ENCODE measurements at regions not wholly inside any gene's neighbourhood (a gene's known extent, or its start where the extent isn't known, plus 50 kb on each side); places are given as distances from the start of the nearest gene placed in this dataset.

- 8% methylated on average over 1 of the region's 1 CpG for WGBS (ENCODE audit: low lambda C conversion rate)
- Histone ChIP-seq H3K4me3 (ENCODE audit: low read depth in 2 of 2, low read length in 1 of 2) (no peak overlapping the region), H3K79me2 (ENCODE audit: insufficient read depth) (no peaks in the 10 kb centered on the region), H2AFZ (ENCODE audit: low read depth) (no peak overlapping the region), H3K27ac (ENCODE audit: low read depth in 2 of 2, low read length in 1 of 2) (no peak overlapping the region), H3K9me2 (no peaks in the 10 kb centered on the region), H3K9me3 (no peaks in the 10 kb centered on the region), H3K9ac (no peak overlapping the region), H3K4me2 (no peak overlapping the region), H3K4me1 (ENCODE audit: control insufficient read depth in 1 of 2, insufficient read depth in 2 of 2, low read depth in 1 of 2, low read length in 1 of 2) (no peaks in the 10 kb centered on the region), H3K27me3 (ENCODE audit: insufficient read depth) (no peaks in the 10 kb centered on the region), H4K20me1 (ENCODE audit: insufficient read depth) (no peaks in the 10 kb centered on the region), H3F3A (replicated peaks; ENCODE audit: insufficient read depth) (no peaks in the 10 kb centered on the region), H3K36me3 (replicated peaks in 1 of 2; ENCODE audit: control insufficient read depth in 1 of 2, insufficient read depth in 2 of 2, low read length in 1 of 2) (no peaks in the 10 kb centered on the region)
- no peak for DNase-seq
- TF ChIP-seq REST (IDR thresholded peaks at IDR 0.05; ENCODE audit: low read depth, low read length) (no peak), EP300 (IDR thresholded peaks at IDR 0.05; ENCODE audit: borderline replicate concordance in 1 of 2, low read depth in 1 of 2, low read length in 1 of 2) (no peak), GABPA (IDR thresholded peaks at IDR 0.05; ENCODE audit: low read depth) (no peak), TAF1 (IDR thresholded peaks at IDR 0.05; ENCODE audit: borderline replicate concordance, low read depth, low read length) (no peak), SIN3A (IDR thresholded peaks at IDR 0.05; ENCODE audit: borderline replicate concordance, low read depth, low read length) (no peak), RFX5 (IDR thresholded peaks at IDR 0.05; ENCODE audit: low read length) (no peak), TCF12 (IDR thresholded peaks at IDR 0.05) (no peak), YY1 (IDR thresholded peaks at IDR 0.05; ENCODE audit: low read depth) (no peak)
- TF ChIP-seq, protein P1, sequence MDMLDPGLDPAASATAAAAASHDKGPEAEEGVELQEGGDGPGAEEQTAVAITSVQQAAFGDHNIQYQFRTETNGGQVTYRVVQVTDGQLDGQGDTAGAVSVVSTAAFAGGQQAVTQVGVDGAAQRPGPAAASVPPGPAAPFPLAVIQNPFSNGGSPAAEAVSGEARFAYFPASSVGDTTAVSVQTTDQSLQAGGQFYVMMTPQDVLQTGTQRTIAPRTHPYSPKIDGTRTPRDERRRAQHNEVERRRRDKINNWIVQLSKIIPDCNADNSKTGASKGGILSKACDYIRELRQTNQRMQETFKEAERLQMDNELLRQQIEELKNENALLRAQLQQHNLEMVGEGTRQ (IDR thresholded peaks at IDR 0.05; ENCODE audit: borderline replicate concordance, low read depth, low read length), result no peak
- ChIA-PET CTCF (no interaction called here), POLR2A (no interaction called here)
These were observed 105.8 kb downstream of the TBX22 start for GRCh38 chrX:80120335-80120734.

DNA sequence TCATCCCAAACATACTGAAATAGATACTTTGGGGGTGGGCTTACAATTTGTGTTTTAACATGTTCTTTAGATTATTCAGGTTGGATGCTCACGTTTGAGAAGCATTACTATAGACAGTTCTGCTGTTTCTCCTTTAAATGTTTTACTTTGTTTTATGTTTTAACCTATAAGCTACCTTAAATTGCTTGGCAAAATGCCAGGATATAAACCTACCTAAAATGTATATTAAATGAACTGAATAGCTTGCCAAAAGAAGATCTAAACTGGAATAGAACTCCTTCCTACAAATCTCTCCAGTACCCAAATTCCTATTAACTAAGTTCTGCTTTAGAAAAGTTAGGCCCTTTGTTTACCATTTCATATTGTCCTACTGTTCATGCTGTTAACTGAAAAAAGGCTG, 124.4 kb downstream of the TBX22 start:
- Histone ChIP-seq H3K4me1 (ENCODE audit: control insufficient read depth in 1 of 2, insufficient read depth in 2 of 2, low read depth in 1 of 2, low read length in 1 of 2) (no peaks in the 10 kb centered on the region), H3K9ac (no peak overlapping the region), H3K4me2 (no peak overlapping the region), H2AFZ (ENCODE audit: low read depth) (no peak overlapping the region), H3K27me3 (ENCODE audit: insufficient read depth) (no peaks in the 10 kb centered on the region), H3K9me2 (no peaks in the 10 kb centered on the region), H3K36me3 (replicated peaks in 1 of 2; ENCODE audit: control insufficient read depth in 1 of 2, insufficient read depth in 2 of 2, low read length in 1 of 2) (no peaks in the 10 kb centered on the region), H4K20me1 (ENCODE audit: insufficient read depth) (no peaks in the 10 kb centered on the region), H3K27ac (ENCODE audit: low read depth in 2 of 2, low read length in 1 of 2) (no peak overlapping the region), H3K9me3 (no peaks in the 10 kb centered on the region), H3K79me2 (ENCODE audit: insufficient read depth) (no peaks in the 10 kb centered on the region), H3F3A (replicated peaks; ENCODE audit: insufficient read depth) (no peaks in the 10 kb centered on the region), H3K4me3 (ENCODE audit: low read depth in 2 of 2, low read length in 1 of 2) (no peak overlapping the region)
- ChIA-PET POLR2A (no interaction called here), CTCF (no interaction called here)
- 6% methylated on average over 1 of the region's 1 CpG for WGBS (ENCODE audit: low lambda C conversion rate)
- no peak for DNase-seq
- TF ChIP-seq GABPA (IDR thresholded peaks at IDR 0.05; ENCODE audit: low read depth) (no peak), TEAD4 (IDR thresholded peaks at IDR 0.05; ENCODE audit: borderline replicate concordance, insufficient read depth) (no peak), FOSL2 (IDR thresholded peaks at IDR 0.05; ENCODE audit: borderline replicate concordance, low read depth) (no peak), TAF1 (IDR thresholded peaks at IDR 0.05; ENCODE audit: borderline replicate concordance, low read depth, low read length) (no peak), TCF12 (IDR thresholded peaks at IDR 0.05) (no peak), ELF1 (IDR thresholded peaks at IDR 0.05) (no peak), JUND (IDR thresholded peaks at IDR 0.05) (no peak), YY1 (IDR thresholded peaks at IDR 0.05; ENCODE audit: low read depth) (no peak), FOXJ3 (CRISPR knock-in tag; IDR thresholded peaks at IDR 0.05) (no peak), FOXM1 (IDR thresholded peaks at IDR 0.05; ENCODE audit: low read depth) (no peak), RAD21 (IDR thresholded peaks at IDR 0.05; ENCODE audit: low read length) (no peak), GATA2 (CRISPR knock-in tag; IDR thresholded peaks at IDR 0.05) (no peak), NRF1 (IDR thresholded peaks at IDR 0.05; ENCODE audit: low read depth, low read length) (no peak)
- TF ChIP-seq, protein P2, sequence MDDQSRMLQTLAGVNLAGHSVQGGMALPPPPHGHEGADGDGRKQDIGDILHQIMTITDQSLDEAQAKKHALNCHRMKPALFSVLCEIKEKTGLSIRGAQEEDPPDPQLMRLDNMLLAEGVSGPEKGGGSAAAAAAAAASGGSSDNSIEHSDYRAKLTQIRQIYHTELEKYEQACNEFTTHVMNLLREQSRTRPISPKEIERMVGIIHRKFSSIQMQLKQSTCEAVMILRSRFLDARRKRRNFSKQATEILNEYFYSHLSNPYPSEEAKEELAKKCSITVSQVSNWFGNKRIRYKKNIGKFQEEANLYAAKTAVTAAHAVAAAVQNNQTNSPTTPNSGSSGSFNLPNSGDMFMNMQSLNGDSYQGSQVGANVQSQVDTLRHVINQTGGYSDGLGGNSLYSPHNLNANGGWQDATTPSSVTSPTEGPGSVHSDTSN (IDR thresholded peaks at IDR 0.05), result no peak

Data from SK-N-SH (cell line).